H1 (cell line): ENCODE measurements at regions not wholly inside any gene's neighbourhood (a gene's known extent, or its start where the extent isn't known, plus 50 kb on each side); places are given as distances from the start of the nearest gene placed in this dataset.

Experiments
- CTCF ChIA-PET: fragments of 300-600 bp; sonication (Branson Sonifier 250); formaldehyde crosslinking; loops from one replicate; lab custom pipeline; 2021; ENCODE audit not compliant: partially characterized antibody; lab: Charles Lee
- POLR2A ChIA-PET: fragments of 300-600 bp; sonication (Branson Sonifier 250); formaldehyde crosslinking; loops from one replicate; lab custom pipeline; 2021; ENCODE audit warnings: inconsistent platforms; ENCODE audit not compliant: partially characterized antibody; lab: Charles Lee
- DNase-seq, 2 experiments: peaks; one replicate each; pipeline versions ENCODE4 v3.0.0 to v3.0.0-alpha.2; 2010 to 2022; ENCODE audit warnings: low spot score in 2 of 2, low read depth in 1 of 2, mixed read lengths in 1 of 2
- FAIRE-seq: peaks from 2 replicates; lab custom pipeline; 2011; peaks lifted over from hg19 to GRCh38; lab: Jason Lieb, UNC
- H2AFZ ChIP-seq: 2 replicates; pipeline ENCODE4 v1.8.1; 2012; ENCODE audit warnings: low read length, inconsistent platforms
- H2AK5ac ChIP-seq: 2 replicates; pipeline ENCODE4 v1.6.1; 2013; ENCODE audit warnings: low read depth, low read length
- H2BK120ac ChIP-seq: replicated peaks from 2 replicates; pipeline ENCODE3; 2013; ENCODE audit warnings: low read depth, low read length, inconsistent platforms
- H2BK12ac ChIP-seq: 2 replicates; pipeline ENCODE4 v1.6.1; 2013; ENCODE audit warnings: low read depth, low read length
- H2BK15ac ChIP-seq: 2 replicates; pipeline ENCODE4 v1.6.1; 2013; ENCODE audit warnings: low read length
- H2BK20ac ChIP-seq: 2 replicates; pipeline ENCODE4 v1.6.1; 2013; ENCODE audit warnings: low read length
- H2BK5ac ChIP-seq: 2 replicates; pipeline ENCODE4 v1.6.1; 2013; ENCODE audit warnings: low read depth, low read length
- H3K14ac ChIP-seq: 2 replicates; pipeline ENCODE4 v1.6.1; 2013; ENCODE audit warnings: inconsistent platforms; ENCODE audit not compliant: insufficient read length
- H3K18ac ChIP-seq: 2 replicates; pipeline ENCODE4 v1.6.1; 2013; ENCODE audit warnings: low read length; ENCODE audit errors: extremely low read depth
- H3K23ac ChIP-seq: 2 replicates; pipeline ENCODE4 v1.6.1; 2013; ENCODE audit warnings: inconsistent platforms; ENCODE audit not compliant: insufficient read length
- H3K23me2 ChIP-seq: 2 replicates; pipeline ENCODE4 v1.6.1; 2013; ENCODE audit warnings: low read depth, low read length
- H3K27ac ChIP-seq: 2 replicates; pipeline ENCODE4 v1.6.1; 2011; ENCODE audit warnings: low read depth, low read length, inconsistent platforms
- H3K27me3 ChIP-seq, 4 experiments: replicated peaks in 1 of 4; 1 replicate in 1 of 4; 2 replicates in 3 of 4; pipeline versions ENCODE4 v1.6.1 to v1.8.1; 2011 to 2013; ENCODE audit warnings: low read length in 3 of 4, mild to moderate bottlenecking in 3 of 4, inconsistent platforms in 2 of 4, mixed read lengths in 2 of 4, moderate library complexity in 1 of 4; ENCODE audit not compliant: control insufficient read depth in 3 of 4, insufficient read depth in 3 of 4; ENCODE audit errors: extremely low read depth in 1 of 4
- H3K36me3 ChIP-seq, 4 experiments: 2 replicates each; pipeline versions ENCODE4 v1.6.1 to v1.8.1; 2011 to 2013; ENCODE audit warnings: mild to moderate bottlenecking in 4 of 4, low read length in 3 of 4, moderate library complexity in 2 of 4, control low read depth in 1 of 4, inconsistent platforms in 1 of 4; ENCODE audit not compliant: insufficient read depth in 4 of 4, control insufficient read depth in 2 of 4
- H3K4ac ChIP-seq: replicated peaks from 2 replicates; pipeline ENCODE3; 2013; ENCODE audit warnings: low read length, low read depth, mixed read lengths, inconsistent platforms; ENCODE audit not compliant: insufficient read length
- H3K4me1 ChIP-seq, 4 experiments: replicated peaks in 1 of 4; 1 replicate in 1 of 4; 2 replicates in 3 of 4; pipeline versions ENCODE4 v1.6.1 to v1.8.1; 2011 to 2013; ENCODE audit warnings: low read length in 3 of 4, inconsistent platforms in 2 of 4, mixed read lengths in 1 of 4; ENCODE audit not compliant: insufficient read depth in 4 of 4, control insufficient read depth in 3 of 4
- H3K4me2 ChIP-seq, 2 experiments: 2 replicates each; pipeline versions ENCODE4 v1.6.1 to v1.8.1; 2011 to 2013; ENCODE audit warnings: low read depth in 2 of 2, low read length in 2 of 2, control low read depth in 1 of 2, inconsistent platforms in 1 of 2, mild to moderate bottlenecking in 1 of 2; ENCODE audit not compliant: insufficient read depth in 1 of 2
- H3K4me3 ChIP-seq, 4 experiments: fragments of 200-600, 300-600 bp in 1 of 4; sonication (generic), shearing (Covaris generic), sonication (Bioruptor Twin) in 1 of 4; 2 replicates each; pipeline versions ENCODE4 v1.5.1 to v1.8.1; 2011 to 2016; ENCODE audit warnings: low read length in 4 of 4, low read depth in 3 of 4, control low read depth in 2 of 4, inconsistent platforms in 2 of 4, mild to moderate bottlenecking in 2 of 4, mixed read lengths in 1 of 4, moderate library complexity in 1 of 4; ENCODE audit not compliant: insufficient read depth in 2 of 4; ENCODE audit errors: extremely low read depth in 1 of 4
- H3K56ac ChIP-seq: replicated peaks from 2 replicates; pipeline ENCODE3; 2013; ENCODE audit warnings: low read depth, mild to moderate bottlenecking, mixed read lengths, low read length, inconsistent platforms; ENCODE audit not compliant: insufficient read length
- H3K79me1 ChIP-seq: 2 replicates; pipeline ENCODE4 v1.6.1; 2013; ENCODE audit warnings: low read depth, low read length, control low read depth
- H3K79me2 ChIP-seq, 2 experiments: 2 replicates each; pipeline versions ENCODE4 v1.6.1 to v1.8.1; 2012 to 2013; ENCODE audit warnings: low read length in 2 of 2, mild to moderate bottlenecking in 2 of 2, inconsistent platforms in 1 of 2; ENCODE audit not compliant: insufficient read depth in 2 of 2, control insufficient read depth in 1 of 2
- H3K9ac ChIP-seq, 4 experiments: replicated peaks in 1 of 4; 1 replicate in 1 of 4; 2 replicates in 3 of 4; pipeline versions ENCODE4 v1.6.1 to v1.8.1; 2011 to 2013; ENCODE audit warnings: low read depth in 3 of 4, low read length in 3 of 4, control low read depth in 2 of 4, mild to moderate bottlenecking in 2 of 4, moderate library complexity in 2 of 4, inconsistent platforms in 1 of 4; ENCODE audit errors: extremely low read depth in 1 of 4
- H3K9me3 ChIP-seq, 2 experiments: 2 replicates each; pipeline versions ENCODE4 v1.6.1 to v1.8.1; 2012 to 2013; ENCODE audit warnings: mild to moderate bottlenecking in 2 of 2, moderate library complexity in 2 of 2, control low read depth in 1 of 2, inconsistent platforms in 1 of 2, low read depth in 1 of 2, low read length in 1 of 2, mixed read lengths in 1 of 2; ENCODE audit not compliant: insufficient read depth in 2 of 2
- H4K20me1 ChIP-seq, 2 experiments: replicated peaks in 1 of 2; 2 replicates each; pipeline versions ENCODE3 to v1.8.1; 2011 to 2013; ENCODE audit warnings: inconsistent platforms in 2 of 2, low read length in 2 of 2, mild to moderate bottlenecking in 1 of 2; ENCODE audit not compliant: insufficient read depth in 2 of 2, control insufficient read depth in 1 of 2
- H4K5ac ChIP-seq: 2 replicates; pipeline ENCODE4 v1.6.1; 2013; ENCODE audit warnings: low read length, low read depth, mixed read lengths, inconsistent platforms; ENCODE audit not compliant: insufficient read length
- H4K8ac ChIP-seq: 2 replicates; pipeline ENCODE4 v1.8.0; 2013; ENCODE audit warnings: mild to moderate bottlenecking, moderate library complexity, low read length, inconsistent platforms; ENCODE audit not compliant: insufficient read depth; ENCODE audit errors: extremely low read depth
- H4K91ac ChIP-seq: replicated peaks from 2 replicates; pipeline ENCODE3; 2013; ENCODE audit warnings: low read length, mixed read lengths, inconsistent platforms; ENCODE audit not compliant: insufficient read length
- CBX8 ChIP-seq: fragments of 300-800, 300-1000 bp; sonication (generic); IDR thresholded peaks from 2 replicates; pipeline ENCODE4 v1.7.1; 2016; ENCODE audit warnings: low read depth, low read length, borderline replicate concordance
- SRF ChIP-seq: IDR thresholded peaks from 2 replicates; pipeline ENCODE4 v1.6.1; 2011; ENCODE audit warnings: mild to moderate bottlenecking, low read depth, low read length, moderate library complexity
- WGBS, 2 experiments: shearing (Covaris generic) in 1 of 2; methylation state at CpG; one replicate each; pipeline versions ENCODE4 v1.1.6 to v1.1.7; 2013 to 2015; ENCODE audit warnings: low lambda C conversion rate in 2 of 2, mixed read lengths in 2 of 2, inconsistent platforms in 1 of 2, low coverage in 1 of 2, missing lambda C conversion rate in 1 of 2; ENCODE audit not compliant: insufficient replicate concordance in 2 of 2, insufficient coverage in 1 of 2, insufficient read length in 1 of 2; ENCODE audit errors: extremely low coverage in 1 of 2, missing lambda C conversion rate in 1 of 2; 5-methylcytosine and 5-hydroxymethylcytosine counted together

- Histone ChIP-seq H3K14ac (no peak overlapping the region), H4K20me1 (no peaks in the 10 kb centered on the region), H3K4me1 (no peaks in the 10 kb centered on the region), H3K18ac (no peak overlapping the region), H3K27ac (no peak overlapping the region), H3K4ac (no peak overlapping the region), H3K23me2 (no peaks in the 10 kb centered on the region), H3K23ac (no peak overlapping the region), H3K9me3 (no peaks in the 10 kb centered on the region), H3K36me3 (no peaks in the 10 kb centered on the region), H3K4me2 (no peak overlapping the region), H3K27me3 (no peaks in the 10 kb centered on the region), H2BK15ac (no peak overlapping the region), H3K9ac (no peak overlapping the region), H4K91ac (no peak overlapping the region), H2BK5ac (no peak overlapping the region), H2AFZ (no peak overlapping the region), H2BK12ac (no peak overlapping the region), H3K79me1 (no peaks in the 10 kb centered on the region), H2BK120ac (no peak overlapping the region), H4K8ac (no peak overlapping the region), H2AK5ac (no peak overlapping the region), H3K79me2 (no peaks in the 10 kb centered on the region), H4K5ac (no peak overlapping the region), H2BK20ac (no peak overlapping the region), H3K4me3 (no peak overlapping the region), H3K56ac (no peak overlapping the region)
- POLR2A ChIA-PET: no interaction called here
- DNase-seq: no peak
- no peak for FAIRE-seq
- CTCF ChIA-PET: interaction anchor here (0.7 kb wide), 1 partner anchor 84 kb away, joined by 4 read pairs; no protein-coding TSS in a partner anchor
- 87% methylated on average over 3 of the region's 3 CpGs; no CpG with 5 or more reads in 1 of the 2 experiments for WGBS, 2 experiments
- TF ChIP-seq SRF: no peak
- TF ChIP-seq CBX8: no peak
These were observed 833.1 kb upstream of the NXPH2 start for GRCh38 chr2:139613264-139613663.
